GM23338 (cell line): ENCODE measurements at regions not wholly inside any gene's neighbourhood (a gene's known extent, or its start where the extent isn't known, plus 50 kb on each side); places are given as distances from the start of the nearest gene placed in this dataset.

ENCODE experiments used
- ATAC-seq: fragments of 200-7000 bp; cut with Tn5 transposase; 3 replicates; pipeline ENCODE4 v1.9.1; 2020
- DNase-seq: peaks from one replicate; pipeline ENCODE4 v3.0.0-alpha.2; 2015; ENCODE audit warnings: low spot score
- H2AFZ ChIP-seq: fragments of 200-600 bp; sonication (generic); 2 replicates; pipeline ENCODE4 v1.8.0; 2016; ENCODE audit warnings: antibody characterized with exemption, mild to moderate bottlenecking, moderate library complexity
- H3F3A ChIP-seq: fragments of 200-600 bp; sonication (generic); replicated peaks from 2 replicates; pipeline ENCODE4 v1.8.0; 2017; ENCODE audit warnings: antibody characterized with exemption, mixed run types, low read depth
- H3K27ac ChIP-seq: fragments of 200-600 bp; sonication (generic); 2 replicates; pipeline ENCODE4 v1.6.1; 2016; ENCODE audit warnings: low read depth
- H3K27me3 ChIP-seq: fragments of 200-600 bp; sonication (generic); 2 replicates; pipeline ENCODE4 v1.8.0; 2016; ENCODE audit warnings: mild to moderate bottlenecking, mixed run types, moderate library complexity; ENCODE audit not compliant: insufficient read depth
- H3K36me3 ChIP-seq: fragments of 200-600 bp; sonication (generic); 2 replicates; pipeline ENCODE4 v1.8.0; 2016; ENCODE audit warnings: mild to moderate bottlenecking; ENCODE audit not compliant: insufficient read depth
- H3K4me1 ChIP-seq: fragments of 200-600 bp; sonication (generic); 2 replicates; pipeline ENCODE4 v1.8.0; 2016; ENCODE audit warnings: mild to moderate bottlenecking, moderate library complexity; ENCODE audit not compliant: insufficient read depth
- H3K4me2 ChIP-seq: fragments of 200-600 bp; sonication (generic); 2 replicates; pipeline ENCODE4 v1.7.1; 2017; ENCODE audit warnings: mixed run types
- H3K4me3 ChIP-seq: fragments of 200-600 bp; sonication (generic); 2 replicates; pipeline ENCODE4 v1.6.1; 2016; ENCODE audit warnings: mixed run types
- H3K79me2 ChIP-seq: fragments of 200-600 bp; sonication (generic); replicated peaks from 2 replicates; pipeline ENCODE4 v1.8.0; 2017; ENCODE audit warnings: mild to moderate bottlenecking; ENCODE audit not compliant: insufficient read depth
- H3K9me2 ChIP-seq: fragments of 200-600 bp; sonication (generic); 2 replicates; pipeline ENCODE4 v1.8.0; 2017; ENCODE audit not compliant: insufficient read depth
- H4K20me1 ChIP-seq: fragments of 200-600 bp; sonication (generic); replicated peaks from 2 replicates; pipeline ENCODE4 v1.8.0; 2017; ENCODE audit warnings: mild to moderate bottlenecking; ENCODE audit not compliant: insufficient read depth
- H3K27ac Mint-ChIP-seq: 2 replicates; pipeline ENCODE4 v1.8.0; 2020; ENCODE audit warnings: inconsistent platforms, mild to moderate bottlenecking, moderate library complexity, mixed read lengths
- H3K27me3 Mint-ChIP-seq: 3 replicates; pipeline ENCODE4 v1.8.0; 2022; ENCODE audit warnings: low read depth, mild to moderate bottlenecking, moderate library complexity, mixed read lengths, inconsistent platforms; ENCODE audit not compliant: insufficient read depth, poor library complexity
- H3K36me3 Mint-ChIP-seq: 3 replicates; pipeline ENCODE4 v1.8.0; 2021; ENCODE audit warnings: low read depth, mild to moderate bottlenecking, inconsistent platforms, moderate library complexity, mixed read lengths
- H3K4me1 Mint-ChIP-seq: 3 replicates; pipeline ENCODE4 v1.8.0; 2020; ENCODE audit warnings: mild to moderate bottlenecking, inconsistent platforms, mixed read lengths
- H3K4me3 Mint-ChIP-seq: 3 replicates; pipeline ENCODE4 v1.8.0; 2021; ENCODE audit warnings: moderate library complexity, mild to moderate bottlenecking, inconsistent platforms, mixed read lengths
- H3K9me3 Mint-ChIP-seq: 3 replicates; pipeline ENCODE4 v1.8.0; 2020; ENCODE audit warnings: moderate library complexity, mild to moderate bottlenecking, inconsistent platforms, mixed read lengths
- CREB1 ChIP-seq: fragments of 250-450 bp; sonication (Bioruptor Pico); IDR thresholded peaks from 2 replicates; pipeline ENCODE4 v1.5.0; 2020; ENCODE audit warnings: low read depth, mild to moderate bottlenecking, moderate library complexity
- CTCF ChIP-seq, 2 experiments: fragments of 200-600 bp in 1 of 2; sonication (generic) in 1 of 2; conservative IDR thresholded peaks; 2 replicates each; pipeline versions ENCODE4 v1.5.1 to v1.6.1; 2016 to 2017; ENCODE audit warnings: antibody characterized with exemption in 2 of 2, low read depth in 2 of 2, mild to moderate bottlenecking in 2 of 2, moderate library complexity in 1 of 2
- ETS1 ChIP-seq: IDR thresholded peaks from 2 replicates; pipeline ENCODE4 v1.6.1; 2016; ENCODE audit warnings: antibody characterized with exemption
- EZH2 ChIP-seq: fragments of 200-600 bp; sonication (generic); IDR thresholded peaks from one replicate; pipeline ENCODE4 v1.8.0; 2017; ENCODE audit warnings: antibody characterized with exemption, mild to moderate bottlenecking, low read depth; ENCODE audit not compliant: unreplicated experiment
- EZH2phosphoT487 ChIP-seq: fragments of 200-600 bp; sonication (generic); IDR thresholded peaks from one replicate; pipeline ENCODE4 v1.8.1; 2018; ENCODE audit warnings: antibody characterized with exemption; ENCODE audit not compliant: unreplicated experiment
- JUNB ChIP-seq: IDR thresholded peaks from one replicate; pipeline ENCODE4 v1.6.1; 2016; ENCODE audit warnings: antibody characterized with exemption; ENCODE audit not compliant: unreplicated experiment
- NANOG ChIP-seq: IDR thresholded peaks from 2 replicates; pipeline ENCODE4 v1.6.1; 2016; ENCODE audit warnings: antibody characterized with exemption, borderline replicate concordance
- POLR2AphosphoS5 ChIP-seq: IDR thresholded peaks from 2 replicates; pipeline ENCODE4 v1.6.1; 2016; ENCODE audit warnings: antibody characterized with exemption, low read depth
- REST ChIP-seq: IDR thresholded peaks from one replicate; pipeline ENCODE4 v1.6.1; 2018; ENCODE audit warnings: antibody characterized with exemption; ENCODE audit not compliant: unreplicated experiment
- STAT1 ChIP-seq: IDR thresholded peaks from one replicate; pipeline ENCODE4 v1.6.1; 2016; ENCODE audit warnings: antibody characterized with exemption; ENCODE audit not compliant: unreplicated experiment
- ZNF114 ChIP-seq: fragments of 250-450 bp; sonication (Bioruptor Pico); IDR thresholded peaks from 2 replicates; pipeline ENCODE4 v1.5.0; 2020; ENCODE audit warnings: mild to moderate bottlenecking, moderate library complexity
- ZNF331 ChIP-seq: fragments of 250-450 bp; sonication (Bioruptor Pico); IDR thresholded peaks from 2 replicates; pipeline ENCODE4 v1.5.0; 2020; ENCODE audit warnings: low read depth, mild to moderate bottlenecking, moderate library complexity
- ZNF462 ChIP-seq: fragments of 250-450 bp; sonication (Bioruptor Pico); IDR thresholded peaks from 2 replicates; pipeline ENCODE4 v1.5.0; 2020; ENCODE audit warnings: mild to moderate bottlenecking, moderate library complexity

GRCh38 chr3:178189854-178190253, 346.4 kb upstream of the KCNMB2 start:
- Histone ChIP-seq H3K27me3 (no peaks in the 10 kb centered on the region), H3K27ac (no peak overlapping the region), H3K9me2 (no peaks in the 10 kb centered on the region), H4K20me1 (no peaks in the 10 kb centered on the region), H3F3A (no peaks in the 10 kb centered on the region), H3K4me3 (no peak overlapping the region), H3K36me3 (no peaks in the 10 kb centered on the region), H3K4me2 (no peak overlapping the region), H3K4me1 (peaks cover 23% of the 10 kb centered on the region), H3K79me2 (no peaks in the 10 kb centered on the region), H2AFZ (0 out of 2 replicates have a peak overlapping the region, but pooled peaks have one; percentile 5)
- H3K4me3 Mint-ChIP-seq = no peak overlapping the region
- ATAC-seq (peak; percentile 52), DNase-seq (peak; percentile 10)
- TF ChIP-seq EZH2phosphoT487 = no peak
- no peak for TF ChIP-seq ETS1
- TF ChIP-seq JUNB = no peak
- no peak for TF ChIP-seq ZNF462 (CRISPR knock-in tag)
- TF ChIP-seq NANOG = no peak
- no peak for TF ChIP-seq ZNF331 (CRISPR knock-in tag)
- TF ChIP-seq CTCF (conservative IDR thresholded peaks at IDR 0.05; ENCODE audit: low read depth in 2 of 2) = no peak
- TF ChIP-seq EZH2 = no peak
- TF ChIP-seq STAT1 = no peak
- TF ChIP-seq ZNF114 (CRISPR knock-in tag) = no peak
- TF ChIP-seq POLR2AphosphoS5 = no peak
- TF ChIP-seq REST = no peak
- TF ChIP-seq CREB1 = no peak
- H3K27me3 Mint-ChIP-seq = no peaks in the 10 kb centered on the region
- H3K36me3 Mint-ChIP-seq = no peaks in the 10 kb centered on the region
- no peak overlapping the region; the same call in 1 of the 2 replicates for H3K27ac Mint-ChIP-seq
- H3K4me1 Mint-ChIP-seq = peaks cover 17% of the 10 kb centered on the region
- H3K9me3 Mint-ChIP-seq = no peaks in the 10 kb centered on the region
